Stimulated activated CD4-positive, alpha-beta T cell treated with anti-CD3 and anti-CD28 coated beads, Interleukin-1b, Interleukin-23, amount 100 ng/mL, for 48 hours (primary cell): ENCODE measurements at regions not wholly inside any gene's neighbourhood (a gene's known extent, or its start where the extent isn't known, plus 50 kb on each side); places are given as distances from the start of the nearest gene placed in this dataset.
"Not testable (repeated sequence)": the region's sequence is repeated elsewhere in the genome, so short reads cannot be mapped to it uniquely, and the experiment has no call there.

Experiments used
- DNase-seq: peaks from one replicate; pipeline ENCODE4 v3.0.0-alpha.2; 2020

GRCh38 chr15:20232457-20232856 lies 309.1 kb downstream of the GOLGA6L6 start:
- not testable (repeated sequence) for DNase-seq

GRCh38 chr15:20230656-20231055 lies 310.9 kb downstream of the GOLGA6L6 start:
- not testable (repeated sequence) for DNase-seq

- not testable (repeated sequence) for DNase-seq
These were observed 312.8 kb downstream of the GOLGA6L6 start for GRCh38 chr15:20228791-20229190.

GRCh38 chr15:20227119-20227853 lies 314.3 kb downstream of the GOLGA6L6 start:
- DNase-seq = not testable (repeated sequence)

GRCh38 chr15:20226531-20226930 lies 315.1 kb downstream of the GOLGA6L6 start:
- DNase-seq = not testable (repeated sequence)

GRCh38 chr15:20221063-20221462 lies 320.5 kb downstream of the GOLGA6L6 start:
- not testable (repeated sequence) for DNase-seq

GRCh38 chr15:20219171-20219570 lies 322.4 kb downstream of the GOLGA6L6 start:
- DNase-seq = not testable (repeated sequence)

GRCh38 chr15:20215700-20216099 lies 325.9 kb downstream of the GOLGA6L6 start:
- DNase-seq = not testable (repeated sequence)

GRCh38 chr15:20214101-20214500 lies 327.5 kb downstream of the GOLGA6L6 start:
- DNase-seq = not testable (repeated sequence)

- not testable (repeated sequence) for DNase-seq
These were observed 330.1 kb downstream of the GOLGA6L6 start for GRCh38 chr15:20211508-20211907.

GRCh38 chr15:20209973-20210372 lies 331.6 kb downstream of the GOLGA6L6 start:
- not testable (repeated sequence) for DNase-seq

- DNase-seq = not testable (repeated sequence)
These were observed 334.0 kb downstream of the GOLGA6L6 start for GRCh38 chr15:20207607-20208006.

GRCh38 chr15:20207198-20207597 lies 334.4 kb downstream of the GOLGA6L6 start:
- not testable (repeated sequence) for DNase-seq

- DNase-seq = not testable (repeated sequence)
These were observed 337.3 kb downstream of the GOLGA6L6 start for GRCh38 chr15:20204177-20204866.

GRCh38 chr15:20203649-20204150 lies 337.9 kb downstream of the GOLGA6L6 start:
- not testable (repeated sequence) for DNase-seq

- DNase-seq = not testable (repeated sequence)
These were observed 346.9 kb downstream of the GOLGA6L6 start for GRCh38 chr15:20194591-20195198.

- DNase-seq = peak; percentile 58
These were observed 348.3 kb downstream of the GOLGA6L6 start for GRCh38 chr15:20192982-20193929.

GRCh38 chr15:20191508-20192125 lies 350.0 kb downstream of the GOLGA6L6 start:
- not testable (repeated sequence) for DNase-seq

- not testable (repeated sequence) for DNase-seq
These were observed 353.0 kb downstream of the GOLGA6L6 start for GRCh38 chr15:20188611-20189010.

- DNase-seq = not testable (repeated sequence)
These were observed 353.9 kb downstream of the GOLGA6L6 start for GRCh38 chr15:20187370-20188355.
